A549 (cell line): ENCODE measurements at regions not wholly inside any gene's neighbourhood (a gene's known extent, or its start where the extent isn't known, plus 50 kb on each side); places are given as distances from the start of the nearest gene placed in this dataset.

ENCODE experiments used
- BHLHE40 ChIP-seq: IDR thresholded peaks from 2 replicates; pipeline ENCODE4 v1.6.1; 2012; ENCODE audit warnings: low read depth, low read length, inconsistent platforms
- CTCF ChIP-seq: fragments of >200 bp; sonication (Bioruptor Twin); formaldehyde crosslinking; IDR thresholded peaks from 3 replicates; pipeline ENCODE4 v1.5.1; 2016
- EP300 ChIP-seq, 2 experiments: fragments of >200 bp; sonication (Bioruptor Twin); formaldehyde crosslinking; IDR thresholded peaks; 2 replicates in 1 of 2; 3 replicates in 1 of 2; pipeline ENCODE4 v1.6.1; 2016 to 2017
- ESRRA ChIP-seq: fragments of 150-350 bp; IDR thresholded peaks from 2 replicates; pipeline ENCODE4 v1.6.1; 2014; ENCODE audit warnings: mild to moderate bottlenecking, low read length, borderline replicate concordance
- JUNB ChIP-seq: fragments of >200 bp; sonication (Bioruptor Twin); formaldehyde crosslinking; IDR thresholded peaks from 2 replicates; pipeline ENCODE4 v1.6.1; 2016
- MAX ChIP-seq: IDR thresholded peaks from 2 replicates; pipeline ENCODE4 v1.6.1; 2012
- PHF8 ChIP-seq: fragments of 200-600 bp; sonication (generic); IDR thresholded peaks from 2 replicates; pipeline ENCODE4 v1.6.1; 2016; ENCODE audit warnings: low read depth, mild to moderate bottlenecking, antibody characterized with exemption, moderate library complexity, borderline replicate concordance
- POLR2A ChIP-seq: IDR thresholded peaks from 2 replicates; pipeline ENCODE4 v1.6.1; 2012; ENCODE audit warnings: mild to moderate bottlenecking, low read length
- TFCP2L1 ChIP-seq: fragments of 250-450 bp; sonication (Bioruptor Pico); IDR thresholded peaks from 2 replicates; pipeline ENCODE4 v1.5.0; 2021; ENCODE audit warnings: mild to moderate bottlenecking

- TF ChIP-seq POLR2A (no peak), MAX (no peak), CTCF (no peak), JUNB (no peak), PHF8 (no peak), TFCP2L1 (no peak), BHLHE40 (no peak), EP300 (IDR thresholded peaks at IDR 0.05) (no peak), ESRRA (no peak)
Measured at GRCh38 chr3:30201715-30202114, 404.7 kb upstream of the TGFBR2 start.
